ENCODE measurements at regions not wholly inside any gene's neighbourhood (a gene's known extent, or its start where the extent isn't known, plus 50 kb on each side); places are given as distances from the start of the nearest gene placed in this dataset.

- no peaks in the 10 kb centered on the region for H3K36me3 ChIP-seq
- H3K4me3 ChIP-seq: no peak overlapping the region
- H3K4me1 ChIP-seq: no peaks in the 10 kb centered on the region
- H3K27ac ChIP-seq: no peak overlapping the region
- TF ChIP-seq POLR2A (IDR thresholded peaks at IDR 0.05) (no peak), EP300 (IDR thresholded peaks at IDR 0.05) (no peak), POLR2AphosphoS5 (IDR thresholded peaks at IDR 0.05) (no peak), CTCF (IDR thresholded peaks at IDR 0.05) (no peak)
- H3K27me3 ChIP-seq: no peaks in the 10 kb centered on the region
- ATAC-seq (ENCODE audit: low FRiP score in 2 of 2) (no peak), DNase-seq (no peak)
- WGBS, 2 donors: 69 to 81% methylated on average over 1 of the region's 1 CpG
- H3K9me3 ChIP-seq: peaks cover 0 to 7% (median 0%) of the 10 kb centered on the region in 4 donors
Observed at GRCh38 chr4:159496248-159496647, 393.4 kb downstream of the RAPGEF2 start.

- H3K27ac ChIP-seq: no peak overlapping the region
- ATAC-seq (ENCODE audit: low FRiP score in 2 of 2): no peak
- no peak for TF ChIP-seq POLR2A (IDR thresholded peaks at IDR 0.05)
- TF ChIP-seq EP300 (IDR thresholded peaks at IDR 0.05): no peak
- TF ChIP-seq POLR2AphosphoS5 (IDR thresholded peaks at IDR 0.05): no peak
- no peak for TF ChIP-seq CTCF (IDR thresholded peaks at IDR 0.05)
- H3K4me1 ChIP-seq: no peaks in the 10 kb centered on the region
- H3K9me3 ChIP-seq: no peaks in the 10 kb centered on the region
- no peaks in the 10 kb centered on the region for H3K36me3 ChIP-seq
- no peaks in the 10 kb centered on the region for H3K27me3 ChIP-seq
- WGBS, 2 donors: 66 to 68% methylated on average over 2 of the region's 2 CpGs
- H3K4me3 ChIP-seq: no peak overlapping the region
- no peak for DNase-seq
Observed at GRCh38 chr4:159497936-159498335, 395.1 kb downstream of the RAPGEF2 start.

- no peaks in the 10 kb centered on the region for H3K9me3 ChIP-seq
- no peak for TF ChIP-seq EP300 (IDR thresholded peaks at IDR 0.05)
- TF ChIP-seq POLR2AphosphoS5 (IDR thresholded peaks at IDR 0.05): no peak
- TF ChIP-seq CTCF (IDR thresholded peaks at IDR 0.05): no peak
- no peak for TF ChIP-seq POLR2A (IDR thresholded peaks at IDR 0.05)
- no peaks in the 10 kb centered on the region for H3K36me3 ChIP-seq
- no peak overlapping the region for H3K4me3 ChIP-seq
- DNase-seq (no peak), ATAC-seq (ENCODE audit: low FRiP score in 2 of 2) (no peak)
- H3K27ac ChIP-seq: no peak overlapping the region
- no peaks in the 10 kb centered on the region for H3K27me3 ChIP-seq
- H3K4me1 ChIP-seq: no peaks in the 10 kb centered on the region
- WGBS, 2 donors: 60 to 62% methylated on average over 5 of the region's 5 CpGs
Observed at GRCh38 chr4:159498446-159499115, 395.7 kb downstream of the RAPGEF2 start.

- Histone ChIP-seq H3K4me1 (no peaks in the 10 kb centered on the region), H3K27ac (no peak overlapping the region), H3K27me3 (no peaks in the 10 kb centered on the region), H3K36me3 (no peaks in the 10 kb centered on the region), H3K4me3 (no peak overlapping the region), H3K9me3 (no peaks in the 10 kb centered on the region)
- DNase-seq (no peak), ATAC-seq (ENCODE audit: low FRiP score in 2 of 2) (no peak)
- TF ChIP-seq EP300 (IDR thresholded peaks at IDR 0.05) (no peak), POLR2AphosphoS5 (IDR thresholded peaks at IDR 0.05) (no peak), POLR2A (IDR thresholded peaks at IDR 0.05) (no peak), CTCF (IDR thresholded peaks at IDR 0.05) (no peak)
- 73 to 76% methylated on average over 2 of the region's 2 CpGs for WGBS, 2 donors
Observed at GRCh38 chr4:159500861-159501260, 398.0 kb downstream of the RAPGEF2 start.

Measured in upper lobe of left lung (tissue), 6 donors.